ENCODE measurements at regions not wholly inside any gene's neighbourhood (a gene's known extent, or its start where the extent isn't known, plus 50 kb on each side); places are given as distances from the start of the nearest gene placed in this dataset.
A peak's percentile ranks its signal among the peaks of the same experiment; 100 is the strongest.

- H3K9me3 ChIP-seq (replicated peaks in 1 of 2; ENCODE audit: control insufficient read depth in 1 of 2, insufficient read depth in 1 of 2, low read length in 2 of 2) = no peaks in the 10 kb centered on the region
- H3K27ac Mint-ChIP-seq = no peak overlapping the region
- H3K4me3 ChIP-seq (replicated peaks in 1 of 3; ENCODE audit: low read depth in 2 of 3, low read length in 3 of 3) = no peak overlapping the region
- H3K27me3 Mint-ChIP-seq (ENCODE audit: low read depth in 3 of 3) = peaks cover 0 to 2% (median 0%) of the 10 kb centered on the region in 3 donors
- H3K4me1 ChIP-seq (ENCODE audit: control insufficient read depth in 1 of 2, insufficient read depth in 2 of 2, low read length in 2 of 2) = peaks cover 6 to 9% of the 10 kb centered on the region in 2 donors
- H3K9ac ChIP-seq (ENCODE audit: insufficient read depth, low read length, poor library complexity, severe bottlenecking) = no peak overlapping the region
- no peak overlapping the region for H2AFZ ChIP-seq (ENCODE audit: insufficient read depth, low read depth, low read length, poor library complexity, severe bottlenecking)
- H3K4me1 Mint-ChIP-seq = peaks cover 19% of the 10 kb centered on the region
- H3K4me2 ChIP-seq (replicated peaks; ENCODE audit: extremely low read depth, low read length, poor library complexity, severe bottlenecking) = no peak overlapping the region
- H3K27ac ChIP-seq (ENCODE audit: low read depth in 1 of 2, low read length in 2 of 2) = no peak overlapping the region
- no peaks in the 10 kb centered on the region for H3K36me3 Mint-ChIP-seq
- peaks cover 0 to 3% (median 0%) of the 10 kb centered on the region in 7 donors for H3K9me3 Mint-ChIP-seq
- H3K27me3 ChIP-seq (ENCODE audit: control insufficient read depth in 2 of 2, insufficient read depth in 2 of 2, low read length in 2 of 2) = no peaks in the 10 kb centered on the region
- DNase-seq = no peak
- H3K79me2 ChIP-seq (ENCODE audit: insufficient read depth, low read length) = no peaks in the 10 kb centered on the region
- no peaks in the 10 kb centered on the region for H3K36me3 ChIP-seq (replicated peaks in 1 of 2; ENCODE audit: control insufficient read depth in 1 of 2, insufficient read depth in 2 of 2, low read length in 2 of 2)
- intact Hi-C loops (cut with micrococcal nuclease) = no loop called here
- no peaks in the 10 kb centered on the region for H4K20me1 ChIP-seq (ENCODE audit: insufficient read depth, low read length)
- no peak for TF ChIP-seq CTCF (IDR thresholded peaks at IDR 0.05)
- H3K4me3 Mint-ChIP-seq = no peak overlapping the region
Measured at GRCh38 chr11:37451903-37452302, 853.9 kb upstream of the RAG2 start.

- peaks cover 6 to 9% of the 10 kb centered on the region in 2 donors for H3K4me1 ChIP-seq (ENCODE audit: control insufficient read depth in 1 of 2, insufficient read depth in 2 of 2, low read length in 2 of 2)
- WGBS (ENCODE audit: insufficient coverage) = 0% methylated on average over 1 of the region's 2 CpGs
- H3K9ac ChIP-seq (ENCODE audit: insufficient read depth, low read length, poor library complexity, severe bottlenecking) = no peak overlapping the region
- H4K20me1 ChIP-seq (ENCODE audit: insufficient read depth, low read length) = no peaks in the 10 kb centered on the region
- Mint-ChIP-seq H3K27me3 (ENCODE audit: low read depth in 3 of 3) (peaks cover 0 to 2% (median 0%) of the 10 kb centered on the region in 3 donors), H3K36me3 (no peaks in the 10 kb centered on the region), H3K4me3 (peak overlapping the region in 1 of 2 donors; percentile 69), H3K4me1 (peaks cover 19% of the 10 kb centered on the region), H3K27ac (no peak overlapping the region), H3K9me3 (peaks cover 0 to 3% (median 0%) of the 10 kb centered on the region in 7 donors)
- no peak overlapping the region for H3K27ac ChIP-seq (ENCODE audit: low read depth in 1 of 2, low read length in 2 of 2)
- no peaks in the 10 kb centered on the region for H3K9me3 ChIP-seq (replicated peaks in 1 of 2; ENCODE audit: control insufficient read depth in 1 of 2, insufficient read depth in 1 of 2, low read length in 2 of 2)
- no peak overlapping the region for H3K4me3 ChIP-seq (replicated peaks in 1 of 3; ENCODE audit: low read depth in 2 of 3, low read length in 3 of 3)
- H3K79me2 ChIP-seq (ENCODE audit: insufficient read depth, low read length) = no peaks in the 10 kb centered on the region
- intact Hi-C loops (cut with micrococcal nuclease) = no loop called here
- peak overlapping the region; percentile 25 for H3K4me2 ChIP-seq (replicated peaks; ENCODE audit: extremely low read depth, low read length, poor library complexity, severe bottlenecking)
- TF ChIP-seq CTCF (IDR thresholded peaks at IDR 0.05) = no peak
- H3K27me3 ChIP-seq (ENCODE audit: control insufficient read depth in 2 of 2, insufficient read depth in 2 of 2, low read length in 2 of 2) = no peaks in the 10 kb centered on the region
- no peak overlapping the region for H2AFZ ChIP-seq (ENCODE audit: insufficient read depth, low read depth, low read length, poor library complexity, severe bottlenecking)
- DNase-seq = peak in 1 of 3 donors; percentile 3
- H3K36me3 ChIP-seq (replicated peaks in 1 of 2; ENCODE audit: control insufficient read depth in 1 of 2, insufficient read depth in 2 of 2, low read length in 2 of 2) = no peaks in the 10 kb centered on the region
Measured at GRCh38 chr11:37450613-37451012, 852.6 kb upstream of the RAG2 start.
